Activated B cell treated with CpG ODN at 0.5 μM for 24 hours (primary cell): ENCODE measurements at regions not wholly inside any gene's neighbourhood (a gene's known extent, or its start where the extent isn't known, plus 50 kb on each side); places are given as distances from the start of the nearest gene placed in this dataset.

ENCODE experiments used
- ATAC-seq: fragments of 200-7000 bp; cut with Tn5 transposase; one replicate; pipeline ENCODE4 v1.10.0; 2021; ENCODE audit warnings: low read depth, mild to moderate bottlenecking, moderate library complexity
- CTCF ChIA-PET: fragments of 350-600 bp; sonication (Branson Sonifier 250); formaldehyde crosslinking; loops from one replicate; lab custom pipeline; 2021; ENCODE audit warnings: antibody characterized with exemption; lab: Charles Lee
- POLR2A ChIA-PET: fragments of 350-600 bp; sonication (Branson Sonifier 250); formaldehyde crosslinking; loops from one replicate; lab custom pipeline; 2021; ENCODE audit warnings: antibody characterized with exemption; lab: Charles Lee
- DNase-seq: peaks from one replicate; pipeline ENCODE4 v3.0.0; 2022
- H3K27ac Mint-ChIP-seq: one replicate; pipeline ENCODE4 v1.8.0; 2020; ENCODE audit warnings: mixed read lengths
- H3K27me3 Mint-ChIP-seq: one replicate; pipeline ENCODE4 v1.8.0; 2021; ENCODE audit warnings: mixed read lengths
- H3K36me3 Mint-ChIP-seq: one replicate; pipeline ENCODE4 v1.8.0; 2021; ENCODE audit warnings: low read depth, mixed read lengths
- H3K4me1 Mint-ChIP-seq: one replicate; pipeline ENCODE4 v1.8.0; 2021; ENCODE audit warnings: mixed read lengths
- H3K4me3 Mint-ChIP-seq: one replicate; pipeline ENCODE4 v1.8.0; 2020; ENCODE audit warnings: mild to moderate bottlenecking, mixed read lengths
- H3K9me3 Mint-ChIP-seq: one replicate; pipeline ENCODE4 v1.8.0; 2020; ENCODE audit warnings: mixed read lengths
- CTCF ChIP-seq: fragments of 200-600 bp; IDR thresholded peaks from one replicate; pipeline ENCODE4 v1.8.0; 2022; ENCODE audit warnings: antibody characterized with exemption, mild to moderate bottlenecking
- intact Hi-C: fragments of 100-400 bp; cut with micrococcal nuclease; formaldehyde crosslinking; loops from one replicate; pipeline ENCODE4 v1.15.1; 2024

- intact Hi-C loops, result no loop called here
- no peaks in the 10 kb centered on the region for H3K36me3 Mint-ChIP-seq
- no peak for DNase-seq
- POLR2A ChIA-PET, result no interaction called here
- H3K4me1 Mint-ChIP-seq, result no peaks in the 10 kb centered on the region
- no peaks in the 10 kb centered on the region for H3K9me3 Mint-ChIP-seq
- no peak overlapping the region for H3K4me3 Mint-ChIP-seq
- no peaks in the 10 kb centered on the region for H3K27me3 Mint-ChIP-seq
- no peak for TF ChIP-seq CTCF
- CTCF ChIA-PET, result no interaction called here
- H3K27ac Mint-ChIP-seq, result no peak overlapping the region
- no peak for ATAC-seq
Observed at GRCh38 chrX:5399403-5399802, 829.3 kb downstream of the NLGN4X start.

GRCh38 chrX:5397409-5397808 lies 831.3 kb downstream of the NLGN4X start:
- intact Hi-C loops, result no loop called here
- Mint-ChIP-seq H3K27me3 (no peaks in the 10 kb centered on the region), H3K9me3 (no peaks in the 10 kb centered on the region), H3K36me3 (no peaks in the 10 kb centered on the region), H3K27ac (no peak overlapping the region), H3K4me3 (no peak overlapping the region), H3K4me1 (no peaks in the 10 kb centered on the region)
- no peak for DNase-seq
- CTCF ChIA-PET, result no interaction called here
- no peak for TF ChIP-seq CTCF
- ATAC-seq, result no peak
- POLR2A ChIA-PET, result no interaction called here

GRCh38 chrX:5390376-5390775 lies 838.3 kb downstream of the NLGN4X start:
- TF ChIP-seq CTCF, result no peak
- DNase-seq (no peak), ATAC-seq (no peak)
- intact Hi-C loops, result no loop called here
- Mint-ChIP-seq H3K4me1 (peaks cover 4% of the 10 kb centered on the region), H3K4me3 (no peak overlapping the region), H3K27me3 (no peaks in the 10 kb centered on the region), H3K9me3 (peaks cover 4% of the 10 kb centered on the region), H3K27ac (no peak overlapping the region), H3K36me3 (no peaks in the 10 kb centered on the region)
- CTCF ChIA-PET, result no interaction called here
- POLR2A ChIA-PET, result no interaction called here

GRCh38 chrX:5388087-5388486 lies 840.6 kb downstream of the NLGN4X start:
- DNase-seq (no peak), ATAC-seq (no peak)

GRCh38 chrX:5380426-5380825 lies 848.2 kb downstream of the NLGN4X start:
- Mint-ChIP-seq H3K36me3 (no peaks in the 10 kb centered on the region), H3K27ac (no peak overlapping the region), H3K9me3 (no peaks in the 10 kb centered on the region), H3K4me1 (no peaks in the 10 kb centered on the region), H3K27me3 (no peaks in the 10 kb centered on the region), H3K4me3 (no peak overlapping the region)
- no peak for DNase-seq
- ChIA-PET CTCF (no interaction called here), POLR2A (no interaction called here)
- ATAC-seq, result no peak
- intact Hi-C loops, result no loop called here
- no peak for TF ChIP-seq CTCF

More at GRCh38 chrX:5388087-5388486, 840.6 kb downstream of the NLGN4X start:
- no peak overlapping the region for H3K4me3 Mint-ChIP-seq
- no peaks in the 10 kb centered on the region for H3K27me3 Mint-ChIP-seq
- TF ChIP-seq CTCF, result no peak
- ChIA-PET CTCF (no interaction called here), POLR2A (no interaction called here)
- intact Hi-C loops, result no loop called here
- H3K27ac Mint-ChIP-seq, result no peak overlapping the region
- no peaks in the 10 kb centered on the region for H3K36me3 Mint-ChIP-seq
- peaks cover 4% of the 10 kb centered on the region for H3K9me3 Mint-ChIP-seq
- peaks cover 4% of the 10 kb centered on the region for H3K4me1 Mint-ChIP-seq
